Keratinocyte (primary cell): ENCODE measurements at regions not wholly inside any gene's neighbourhood (a gene's known extent, or its start where the extent isn't known, plus 50 kb on each side); places are given as distances from the start of the nearest gene placed in this dataset.

Experiments
- CTCF ChIP-seq, 3 experiments: IDR thresholded peaks in 1 of 3; conservative IDR thresholded peaks in 1 of 3; optimal IDR thresholded peaks in 1 of 3; 2 replicates in 2 of 3; 3 replicates in 1 of 3; pipeline versions ENCODE3 to v1.5.1; 2011; ENCODE audit warnings: low read length in 3 of 3, mild to moderate bottlenecking in 3 of 3, moderate library complexity in 2 of 3, control low read depth in 1 of 3, inconsistent platforms in 1 of 3; ENCODE audit not compliant: insufficient read depth in 2 of 3; ENCODE audit errors: extremely low read depth in 1 of 3
- EZH2 ChIP-seq: IDR thresholded peaks from one replicate; pipeline ENCODE4 v1.6.1; 2012; ENCODE audit warnings: inconsistent platforms, mild to moderate bottlenecking, low read length, moderate library complexity

- no peak for TF ChIP-seq CTCF (optimal IDR thresholded peaks at IDR 0.05 in 1 of 3, IDR thresholded peaks at IDR 0.05 in 1 of 3, conservative IDR thresholded peaks at IDR 0.05 in 1 of 3; ENCODE audit: extremely low read depth in 1 of 3, insufficient read depth in 2 of 3, low read length in 3 of 3)
- no peak for TF ChIP-seq EZH2
These were observed 99.8 kb downstream of the VPREB1 start for GRCh38 chr22:22344430-22344829.
